ENCODE measurements at regions not wholly inside any gene's neighbourhood (a gene's known extent, or its start where the extent isn't known, plus 50 kb on each side); places are given as distances from the start of the nearest gene placed in this dataset.
"Not testable (repeated sequence)": the region's sequence is repeated elsewhere in the genome, so short reads cannot be mapped to it uniquely, and the experiment has no call there.

DNA sequence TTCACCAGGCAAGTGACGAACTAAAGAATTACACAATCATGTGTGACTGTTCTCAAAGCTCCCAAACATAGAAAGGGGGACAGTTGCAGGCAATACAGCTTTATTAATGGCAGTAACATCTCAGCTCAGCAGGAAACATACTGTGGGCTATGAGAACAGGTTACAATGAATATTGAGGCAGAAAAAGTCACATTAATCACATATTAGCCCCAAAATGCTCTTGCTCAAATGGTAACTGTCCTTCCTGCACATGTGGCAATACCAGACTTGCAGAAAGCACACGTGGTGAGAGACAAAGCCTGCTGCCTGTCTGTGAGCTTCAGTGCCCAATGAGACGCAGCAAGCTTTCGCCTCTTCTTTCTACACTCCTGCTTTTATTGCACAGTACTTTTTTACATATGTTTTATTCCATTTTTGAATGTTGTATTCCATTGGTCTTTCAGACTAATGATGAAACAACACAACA lies 104.9 kb upstream of the ACBD5 start:
- TF ChIP-seq, protein P1, sequence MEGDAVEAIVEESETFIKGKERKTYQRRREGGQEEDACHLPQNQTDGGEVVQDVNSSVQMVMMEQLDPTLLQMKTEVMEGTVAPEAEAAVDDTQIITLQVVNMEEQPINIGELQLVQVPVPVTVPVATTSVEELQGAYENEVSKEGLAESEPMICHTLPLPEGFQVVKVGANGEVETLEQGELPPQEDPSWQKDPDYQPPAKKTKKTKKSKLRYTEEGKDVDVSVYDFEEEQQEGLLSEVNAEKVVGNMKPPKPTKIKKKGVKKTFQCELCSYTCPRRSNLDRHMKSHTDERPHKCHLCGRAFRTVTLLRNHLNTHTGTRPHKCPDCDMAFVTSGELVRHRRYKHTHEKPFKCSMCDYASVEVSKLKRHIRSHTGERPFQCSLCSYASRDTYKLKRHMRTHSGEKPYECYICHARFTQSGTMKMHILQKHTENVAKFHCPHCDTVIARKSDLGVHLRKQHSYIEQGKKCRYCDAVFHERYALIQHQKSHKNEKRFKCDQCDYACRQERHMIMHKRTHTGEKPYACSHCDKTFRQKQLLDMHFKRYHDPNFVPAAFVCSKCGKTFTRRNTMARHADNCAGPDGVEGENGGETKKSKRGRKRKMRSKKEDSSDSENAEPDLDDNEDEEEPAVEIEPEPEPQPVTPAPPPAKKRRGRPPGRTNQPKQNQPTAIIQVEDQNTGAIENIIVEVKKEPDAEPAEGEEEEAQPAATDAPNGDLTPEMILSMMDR (IDR thresholded peaks at IDR 0.05; ENCODE audit: insufficient read depth, low read depth, low read length, missing control alignments) = no peak
- no peak for DNase-seq (ENCODE audit: low read depth)
- H3K4me3 ChIP-seq (ENCODE audit: low read length) = no peak overlapping the region

- DNase-seq (ENCODE audit: low read depth) = no peak
- TF ChIP-seq, protein P1 (IDR thresholded peaks at IDR 0.05; ENCODE audit: insufficient read depth, low read depth, low read length, missing control alignments) = no peak
- no peak overlapping the region for H3K4me3 ChIP-seq (ENCODE audit: low read length)
These were observed 104.2 kb upstream of the ACBD5 start for GRCh38 chr10:27344568-27345454.

DNA sequence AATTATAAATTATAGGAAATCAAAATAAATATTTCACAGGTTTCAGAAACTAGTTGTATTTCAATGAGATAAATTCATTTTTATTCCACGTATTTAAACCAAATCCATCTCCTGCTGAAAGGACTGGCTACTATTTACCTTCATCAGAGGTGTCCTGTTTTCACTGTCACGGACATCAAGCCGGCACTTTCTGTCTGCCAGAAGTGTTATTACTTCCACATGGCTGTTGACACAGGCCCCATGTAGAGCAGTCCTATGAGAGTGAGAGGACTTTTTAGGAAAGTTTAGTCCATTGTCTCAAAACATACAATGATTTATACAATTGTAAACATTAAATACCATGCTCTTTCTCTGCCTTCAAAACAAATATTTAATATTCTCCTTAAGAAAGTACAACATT lies 100.4 kb upstream of the ACBD5 start:
- no peak for DNase-seq (ENCODE audit: low read depth)
- TF ChIP-seq, protein P1 (IDR thresholded peaks at IDR 0.05; ENCODE audit: insufficient read depth, low read depth, low read length, missing control alignments) = no peak
- no peak overlapping the region for H3K4me3 ChIP-seq (ENCODE audit: low read length)

GRCh38 chr10:27335246-27335645 lies 94.6 kb upstream of the ACBD5 start:
- DNase-seq (ENCODE audit: low read depth) = peak; percentile 9
- not testable (repeated sequence) for H3K4me3 ChIP-seq (ENCODE audit: low read length)

DNA sequence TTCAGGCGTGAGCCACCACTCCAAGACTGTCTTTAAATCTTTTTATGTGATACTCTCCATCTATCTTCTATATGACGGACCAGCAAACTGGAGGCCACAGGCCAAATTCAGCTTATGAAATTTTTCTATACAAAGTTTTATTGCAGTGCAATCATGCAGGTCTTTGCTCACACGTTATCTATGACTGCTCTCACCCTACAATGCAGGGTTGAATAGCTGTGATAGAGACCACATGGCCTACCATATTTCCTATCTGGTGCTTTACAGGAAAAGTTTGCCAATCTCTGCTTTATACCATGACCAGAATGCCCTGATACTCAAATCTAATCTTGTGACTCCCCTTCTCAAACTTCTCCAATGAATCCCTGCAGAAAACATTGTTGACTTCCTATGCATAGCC lies 89.5 kb upstream of the ACBD5 start:
- no peak for DNase-seq (ENCODE audit: low read depth)
- H3K4me3 ChIP-seq (ENCODE audit: low read length) = no peak overlapping the region
- TF ChIP-seq, protein P1 (IDR thresholded peaks at IDR 0.05; ENCODE audit: insufficient read depth, low read depth, low read length, missing control alignments) = no peak

DNA sequence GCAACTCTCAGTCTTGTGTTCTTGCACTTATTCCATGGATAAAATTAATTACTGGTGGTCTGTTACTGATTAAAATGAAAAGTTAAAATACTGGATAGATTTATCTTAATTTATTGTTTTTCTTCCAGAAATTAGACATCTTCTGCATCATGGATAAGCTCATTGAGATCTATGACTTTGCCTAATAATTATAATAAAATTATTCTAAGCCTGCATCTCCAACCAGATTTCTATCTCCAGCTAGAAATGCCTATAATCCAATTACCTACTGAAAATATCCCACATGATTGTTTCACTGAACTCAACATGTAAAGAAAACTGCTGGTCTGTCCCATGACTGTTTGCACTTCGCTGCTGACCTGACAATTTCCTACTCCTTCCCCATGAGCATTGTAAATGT lies 88.3 kb upstream of the ACBD5 start:
- DNase-seq (ENCODE audit: low read depth) = no peak
- TF ChIP-seq, protein P1 (IDR thresholded peaks at IDR 0.05; ENCODE audit: insufficient read depth, low read depth, low read length, missing control alignments) = no peak
- H3K4me3 ChIP-seq (ENCODE audit: low read length) = no peak overlapping the region

DNA sequence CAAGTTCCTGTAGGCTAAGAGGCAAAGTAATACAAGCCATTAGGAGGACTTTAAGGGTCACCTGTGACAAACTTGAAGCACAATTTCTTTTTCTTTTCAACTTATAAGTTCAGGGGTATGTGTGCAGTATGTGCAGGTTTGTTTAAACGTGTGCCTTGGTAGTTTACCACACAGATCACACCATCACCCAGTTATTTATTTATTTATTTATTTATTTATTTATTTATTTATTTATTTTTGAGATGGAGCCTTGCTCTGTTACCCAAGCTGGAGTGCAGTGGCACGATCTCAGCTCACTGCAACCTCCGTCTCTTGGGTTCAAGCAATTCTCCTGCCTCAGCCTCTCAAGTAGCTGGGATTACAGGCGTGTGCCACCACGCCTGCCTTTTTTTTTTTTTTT lies 86.2 kb upstream of the ACBD5 start:
- H3K4me3 ChIP-seq (ENCODE audit: low read length); DNase-seq (ENCODE audit: low read depth): not testable (repeated sequence)

GRCh38 chr10:27319752-27320431 lies 79.3 kb upstream of the ACBD5 start:
- TF ChIP-seq, protein P1 (IDR thresholded peaks at IDR 0.05; ENCODE audit: insufficient read depth, low read depth, low read length, missing control alignments) = no peak
- peak overlapping the region; percentile 14 for H3K4me3 ChIP-seq (ENCODE audit: low read length)
- DNase-seq (ENCODE audit: low read depth) = peak; percentile 94

DNA sequence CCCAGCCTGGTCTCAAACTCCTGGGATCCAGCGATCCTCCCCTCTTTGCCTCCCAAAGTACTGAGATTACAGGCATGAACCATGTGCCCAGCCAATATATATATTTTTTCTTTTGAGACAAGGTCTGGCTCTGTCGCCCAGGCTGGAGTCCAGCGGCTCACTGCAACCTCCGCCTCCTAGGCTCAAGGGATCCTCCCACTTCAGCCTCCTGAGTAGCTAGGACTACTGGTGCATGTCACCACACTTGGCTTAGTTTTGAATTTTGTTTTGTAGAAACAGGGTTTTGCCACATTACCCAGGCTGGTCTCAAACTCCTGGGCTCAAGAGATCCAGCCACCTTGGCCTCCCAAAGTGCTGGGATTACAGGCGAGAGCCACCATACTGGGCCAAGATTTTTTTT lies 78.5 kb upstream of the ACBD5 start:
- not testable (repeated sequence) for H3K4me3 ChIP-seq (ENCODE audit: low read length)

DNA sequence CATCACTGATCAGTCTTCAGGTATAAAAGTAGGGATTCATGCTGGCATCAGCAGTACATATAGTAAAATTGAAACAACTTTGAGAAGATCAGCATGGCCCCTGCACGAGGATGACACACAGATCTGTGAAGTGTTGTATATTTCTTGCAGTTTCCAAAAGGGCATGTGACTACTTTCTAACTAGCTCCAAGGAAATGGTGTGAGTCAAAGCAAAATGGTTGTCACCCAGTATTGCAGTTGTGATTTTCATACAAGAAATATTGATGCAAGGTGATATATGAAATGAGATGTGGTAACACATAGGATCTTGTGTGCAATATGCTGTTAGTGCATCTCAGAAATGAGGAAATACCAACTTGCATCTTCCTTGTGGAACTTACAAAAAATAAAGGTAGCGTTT lies 74.5 kb upstream of the ACBD5 start:
- DNase-seq (ENCODE audit: low read depth); H3K4me3 ChIP-seq (ENCODE audit: low read length): not testable (repeated sequence)

More for the DNA sequence above, 78.5 kb upstream of the ACBD5 start:
- DNase-seq (ENCODE audit: low read depth) = not testable (repeated sequence)

DNA sequence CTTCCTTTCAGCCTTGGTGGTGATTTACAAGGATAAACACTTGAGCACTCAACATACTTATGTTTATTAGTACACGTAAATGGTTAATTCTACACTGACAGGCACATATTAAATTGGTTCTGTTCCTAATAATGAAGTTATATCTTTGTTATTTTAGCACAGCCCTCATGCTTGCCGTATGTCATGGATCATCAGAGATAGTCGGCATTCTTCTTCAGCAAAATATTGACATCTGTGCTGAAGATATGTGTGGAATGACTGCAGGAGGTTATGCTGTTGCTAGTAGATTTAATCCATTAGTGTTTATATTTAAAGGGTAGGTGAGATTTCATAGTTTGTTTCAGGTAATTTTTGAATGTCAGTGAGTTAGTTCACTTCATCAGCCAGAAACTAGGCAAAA lies 73.0 kb upstream of the ACBD5 start:
- DNase-seq (ENCODE audit: low read depth); H3K4me3 ChIP-seq (ENCODE audit: low read length): not testable (repeated sequence)
